ENCODE measurements at regions not wholly inside any gene's neighbourhood (a gene's known extent, or its start where the extent isn't known, plus 50 kb on each side); places are given as distances from the start of the nearest gene placed in this dataset.

- no peaks in the 10 kb centered on the region for H3K4me1 ChIP-seq
- no peak overlapping the region for H2AFZ ChIP-seq
- no peak overlapping the region for H3K4me3 ChIP-seq (ENCODE audit: low read depth, low read length)
- no peak overlapping the region for H3K9ac ChIP-seq
- no peaks in the 10 kb centered on the region for H3K79me2 ChIP-seq
- no peak overlapping the region for H3K4me2 ChIP-seq (ENCODE audit: low read length)
- no peaks in the 10 kb centered on the region for H3K9me3 ChIP-seq (ENCODE audit: control insufficient read depth, low read length)
- no peaks in the 10 kb centered on the region for H3K27me3 ChIP-seq (ENCODE audit: control insufficient read depth, insufficient read depth, low read length)
- H3K36me3 ChIP-seq (ENCODE audit: control insufficient read depth, insufficient read depth, low read length) = no peaks in the 10 kb centered on the region
- no peak overlapping the region for H3K27ac ChIP-seq
- no peak for TF ChIP-seq CTCF (IDR thresholded peaks at IDR 0.05)
Measured at GRCh38 chr2:129761569-129762021, 217.9 kb upstream of the RAB6C start.

- Histone ChIP-seq H3K27me3 (ENCODE audit: control insufficient read depth, insufficient read depth, low read length) (no peaks in the 10 kb centered on the region), H3K79me2 (no peaks in the 10 kb centered on the region), H3K9me3 (ENCODE audit: control insufficient read depth, low read length) (no peaks in the 10 kb centered on the region), H3K4me1 (no peaks in the 10 kb centered on the region), H3K4me3 (ENCODE audit: low read depth, low read length) (no peak overlapping the region), H2AFZ (no peak overlapping the region), H3K27ac (no peak overlapping the region), H3K36me3 (ENCODE audit: control insufficient read depth, insufficient read depth, low read length) (no peaks in the 10 kb centered on the region), H3K9ac (no peak overlapping the region), H3K4me2 (ENCODE audit: low read length) (no peak overlapping the region)
- TF ChIP-seq CTCF (IDR thresholded peaks at IDR 0.05) = no peak
Measured at GRCh38 chr2:129762386-129763189, 216.9 kb upstream of the RAB6C start.

- Histone ChIP-seq H3K4me3 (ENCODE audit: low read depth, low read length) (no peak overlapping the region), H3K9ac (no peak overlapping the region), H3K4me1 (no peaks in the 10 kb centered on the region), H3K36me3 (ENCODE audit: control insufficient read depth, insufficient read depth, low read length) (no peaks in the 10 kb centered on the region), H2AFZ (no peak overlapping the region), H3K9me3 (ENCODE audit: control insufficient read depth, low read length) (no peaks in the 10 kb centered on the region), H3K79me2 (no peaks in the 10 kb centered on the region), H3K4me2 (ENCODE audit: low read length) (no peak overlapping the region), H3K27me3 (ENCODE audit: control insufficient read depth, insufficient read depth, low read length) (no peaks in the 10 kb centered on the region), H3K27ac (no peak overlapping the region)
- TF ChIP-seq CTCF (IDR thresholded peaks at IDR 0.05) = no peak
Measured at GRCh38 chr2:129763190-129763846, 216.1 kb upstream of the RAB6C start.

- Histone ChIP-seq H3K4me2 (ENCODE audit: low read length) (no peak overlapping the region), H3K9ac (no peak overlapping the region), H3K36me3 (ENCODE audit: control insufficient read depth, insufficient read depth, low read length) (no peaks in the 10 kb centered on the region), H3K4me1 (no peaks in the 10 kb centered on the region), H3K79me2 (no peaks in the 10 kb centered on the region), H3K4me3 (ENCODE audit: low read depth, low read length) (no peak overlapping the region), H3K27ac (no peak overlapping the region), H2AFZ (no peak overlapping the region), H3K9me3 (ENCODE audit: control insufficient read depth, low read length) (no peaks in the 10 kb centered on the region), H3K27me3 (ENCODE audit: control insufficient read depth, insufficient read depth, low read length) (no peaks in the 10 kb centered on the region)
- no peak for TF ChIP-seq CTCF (IDR thresholded peaks at IDR 0.05)
Measured at GRCh38 chr2:129763966-129764365, 215.5 kb upstream of the RAB6C start.

All from parathyroid adenoma (tissue), 2 donors.